KMS-11 (cell line): ENCODE measurements at regions not wholly inside any gene's neighbourhood (a gene's known extent, or its start where the extent isn't known, plus 50 kb on each side); places are given as distances from the start of the nearest gene placed in this dataset.

Experiments
- H2AFZ ChIP-seq: fragments of 200-600 bp; sonication (generic); 2 replicates; pipeline ENCODE4 v1.6.1; 2016; ENCODE audit warnings: antibody characterized with exemption, mixed run types, low read depth
- H3K27ac ChIP-seq: fragments of 200-600 bp; sonication (generic); 2 replicates; pipeline ENCODE4 v1.6.1; 2016; ENCODE audit warnings: mild to moderate bottlenecking, mixed run types
- H3K27me3 ChIP-seq: fragments of 200-600 bp; sonication (generic); 2 replicates; pipeline ENCODE4 v1.6.1; 2017; ENCODE audit warnings: mild to moderate bottlenecking, low read depth, mixed run types, moderate library complexity; ENCODE audit not compliant: insufficient read depth
- H3K36me3 ChIP-seq: fragments of 200-600 bp; sonication (generic); 2 replicates; pipeline ENCODE4 v1.6.1; 2017; ENCODE audit warnings: mild to moderate bottlenecking, mixed run types; ENCODE audit not compliant: insufficient read depth
- H3K4me1 ChIP-seq: fragments of 200-600 bp; sonication (generic); 2 replicates; pipeline ENCODE4 v1.6.1; 2016; ENCODE audit warnings: mild to moderate bottlenecking, low read depth, mixed run types; ENCODE audit not compliant: poor library complexity, severe bottlenecking
- H3K4me2 ChIP-seq: fragments of 200-600 bp; sonication (generic); 2 replicates; pipeline ENCODE4 v1.7.0; 2016; ENCODE audit warnings: mild to moderate bottlenecking, mixed run types
- H3K4me3 ChIP-seq: fragments of 200-600 bp; sonication (generic); IDR thresholded peaks from 2 replicates; pipeline ENCODE4 v1.6.1; 2017; ENCODE audit warnings: low read depth, low read length, mixed read lengths; ENCODE audit not compliant: insufficient read depth
- H3K79me2 ChIP-seq: fragments of 200-600 bp; sonication (generic); 2 replicates; pipeline ENCODE4 v1.6.1; 2016; ENCODE audit warnings: low read depth, mixed run types; ENCODE audit not compliant: insufficient read depth
- H3K9ac ChIP-seq: fragments of 200-600 bp; sonication (generic); 2 replicates; pipeline ENCODE4 v1.6.1; 2016; ENCODE audit warnings: mild to moderate bottlenecking, mixed run types
- H4K20me1 ChIP-seq: fragments of 200-600 bp; sonication (generic); 2 replicates; pipeline ENCODE4 v1.6.1; 2016; ENCODE audit warnings: mild to moderate bottlenecking, mixed run types; ENCODE audit not compliant: insufficient read depth
- CTCF ChIP-seq: fragments of 200-600 bp; sonication (generic); conservative IDR thresholded peaks from 2 replicates; pipeline ENCODE4 v1.6.1; 2017; ENCODE audit warnings: low read depth, mild to moderate bottlenecking, antibody characterized with exemption, low read length, moderate library complexity, mixed read lengths

GRCh38 chr6:14263881-14264424 is 146.4 kb downstream of the CD83 start:
- H3K79me2 ChIP-seq: no peaks in the 10 kb centered on the region
- TF ChIP-seq CTCF: no peak

GRCh38 chr6:14265049-14266021 is 147.8 kb downstream of the CD83 start:
- no peak overlapping the region for H3K9ac ChIP-seq
- H2AFZ ChIP-seq: no peak overlapping the region
- no peaks in the 10 kb centered on the region for H3K36me3 ChIP-seq
- no peaks in the 10 kb centered on the region for H3K27me3 ChIP-seq
- H3K4me1 ChIP-seq: no peaks in the 10 kb centered on the region
- no peak overlapping the region for H3K4me2 ChIP-seq
- no peaks in the 10 kb centered on the region for H4K20me1 ChIP-seq
- TF ChIP-seq CTCF: no peak
- no peak overlapping the region for H3K27ac ChIP-seq
- H3K4me3 ChIP-seq: no peak overlapping the region
- no peaks in the 10 kb centered on the region for H3K79me2 ChIP-seq

More at GRCh38 chr6:14263881-14264424, 146.4 kb downstream of the CD83 start:
- Histone ChIP-seq H3K4me2 (no peak overlapping the region), H3K9ac (no peak overlapping the region), H3K4me1 (no peaks in the 10 kb centered on the region), H4K20me1 (no peaks in the 10 kb centered on the region), H3K4me3 (no peak overlapping the region), H3K27ac (no peak overlapping the region), H3K36me3 (no peaks in the 10 kb centered on the region), H2AFZ (no peak overlapping the region), H3K27me3 (no peaks in the 10 kb centered on the region)

GRCh38 chr6:14266266-14266665 is 148.7 kb downstream of the CD83 start:
- no peak overlapping the region for H2AFZ ChIP-seq
- H3K4me2 ChIP-seq: no peak overlapping the region
- no peaks in the 10 kb centered on the region for H3K4me1 ChIP-seq
- no peaks in the 10 kb centered on the region for H3K79me2 ChIP-seq
- H3K27ac ChIP-seq: no peak overlapping the region
- H3K36me3 ChIP-seq: no peaks in the 10 kb centered on the region
- no peak overlapping the region for H3K9ac ChIP-seq
- H3K27me3 ChIP-seq: no peaks in the 10 kb centered on the region
- no peak overlapping the region for H3K4me3 ChIP-seq
- no peak for TF ChIP-seq CTCF
- H4K20me1 ChIP-seq: no peaks in the 10 kb centered on the region

GRCh38 chr6:14267885-14268660 is 150.5 kb downstream of the CD83 start:
- Histone ChIP-seq H4K20me1 (no peaks in the 10 kb centered on the region), H3K27ac (no peak overlapping the region), H3K4me2 (no peak overlapping the region), H2AFZ (no peak overlapping the region), H3K27me3 (no peaks in the 10 kb centered on the region), H3K36me3 (no peaks in the 10 kb centered on the region), H3K4me1 (no peaks in the 10 kb centered on the region), H3K4me3 (no peak overlapping the region), H3K9ac (no peak overlapping the region), H3K79me2 (no peaks in the 10 kb centered on the region)
- no peak for TF ChIP-seq CTCF
